Germinal center (tissue), 1 donor: ENCODE measurements at regions not wholly inside any gene's neighbourhood (a gene's known extent, or its start where the extent isn't known, plus 50 kb on each side); places are given as distances from the start of the nearest gene placed in this dataset.
"Not testable (repeated sequence)": the region's sequence is repeated elsewhere in the genome, so short reads cannot be mapped to it uniquely, and the experiment has no call there.

ENCODE experiments used
- DNase-seq: peaks from one replicate; pipeline ENCODE4 v3.0.0; 2012; ENCODE audit warnings: mixed read lengths, low spot score

DNA sequence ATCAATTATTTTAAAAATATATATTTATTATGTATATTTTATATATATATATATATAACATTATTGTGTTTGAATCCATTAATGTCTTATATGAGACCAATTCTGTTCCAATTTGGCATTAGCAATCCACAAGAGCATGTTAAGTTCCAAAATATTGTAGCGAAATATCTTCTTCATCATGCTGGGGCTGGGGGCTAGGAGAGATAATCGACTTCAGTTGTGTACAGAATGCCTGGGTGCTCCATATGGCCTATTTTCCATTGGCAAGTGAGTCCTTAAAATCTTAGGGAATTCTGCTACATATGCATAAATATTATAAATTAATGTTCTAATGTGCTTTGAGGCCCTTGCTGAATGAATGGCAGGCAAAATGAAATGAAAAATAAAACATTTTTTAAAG is 117.7 kb downstream of the PCDH7 start:
- no peak for DNase-seq

DNA sequence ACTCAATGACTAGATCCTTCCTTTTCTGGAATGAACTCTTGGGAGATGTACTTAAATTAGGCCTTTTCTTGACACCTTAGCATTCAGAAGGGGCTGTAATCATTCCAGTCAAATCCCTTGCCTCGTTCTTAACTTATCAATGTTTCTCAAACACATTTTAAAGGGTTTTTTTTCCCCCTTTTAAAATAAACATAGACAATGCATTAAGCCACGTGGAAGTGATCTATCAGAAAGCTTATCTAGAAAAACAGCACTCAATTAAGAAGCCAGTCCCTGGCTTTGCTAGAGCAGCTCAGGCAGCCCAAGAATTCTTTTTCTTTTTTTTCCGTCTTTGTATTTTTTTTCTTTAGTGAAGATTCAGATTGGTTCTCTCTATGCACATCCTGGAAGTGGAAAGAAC is 118.2 kb downstream of the PCDH7 start:
- DNase-seq, result no peak

DNA sequence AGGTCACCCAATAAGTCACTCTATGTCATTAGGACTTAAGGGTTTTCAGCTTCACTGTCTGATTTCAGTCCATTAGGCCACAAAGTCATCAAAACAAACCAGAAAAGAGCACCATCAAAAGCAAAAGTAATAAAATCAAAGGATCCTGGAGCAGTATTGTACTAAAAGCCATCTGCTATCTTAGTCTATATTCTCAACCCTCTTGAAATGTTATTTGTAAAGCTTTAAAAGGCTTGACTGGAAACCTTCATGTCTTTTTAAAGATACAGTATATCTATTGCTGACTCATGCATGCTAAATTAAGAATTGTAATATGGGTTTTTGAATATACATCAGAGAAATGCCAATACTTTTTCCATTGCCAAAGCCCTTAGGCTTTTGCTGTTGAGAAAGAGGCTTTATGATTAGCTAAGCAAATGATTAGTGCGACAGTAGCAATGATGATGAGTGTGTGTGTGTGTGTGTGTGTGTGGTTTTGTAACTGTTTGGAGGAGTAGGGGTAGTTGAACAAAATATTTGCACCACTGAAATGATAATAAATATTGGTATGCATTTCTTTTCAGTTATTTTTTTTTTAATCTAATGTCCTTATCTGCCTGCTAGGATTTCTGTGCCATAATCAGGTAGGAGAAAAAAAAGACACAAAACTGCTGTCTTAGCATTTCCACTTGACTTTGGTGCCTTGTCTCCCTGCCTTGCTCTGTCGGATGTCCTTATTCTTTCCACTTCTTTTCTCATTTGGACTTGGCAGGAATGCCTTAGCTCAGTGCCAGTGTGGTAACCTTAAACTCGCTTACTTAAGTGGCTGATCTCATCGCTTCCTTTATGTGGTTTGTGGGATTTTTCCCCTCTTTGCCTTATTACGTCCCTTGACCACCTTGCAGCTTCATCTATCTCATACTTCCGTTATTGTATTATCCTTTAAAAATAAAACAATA is 119.7 kb downstream of the PCDH7 start:
- no peak for DNase-seq

DNA sequence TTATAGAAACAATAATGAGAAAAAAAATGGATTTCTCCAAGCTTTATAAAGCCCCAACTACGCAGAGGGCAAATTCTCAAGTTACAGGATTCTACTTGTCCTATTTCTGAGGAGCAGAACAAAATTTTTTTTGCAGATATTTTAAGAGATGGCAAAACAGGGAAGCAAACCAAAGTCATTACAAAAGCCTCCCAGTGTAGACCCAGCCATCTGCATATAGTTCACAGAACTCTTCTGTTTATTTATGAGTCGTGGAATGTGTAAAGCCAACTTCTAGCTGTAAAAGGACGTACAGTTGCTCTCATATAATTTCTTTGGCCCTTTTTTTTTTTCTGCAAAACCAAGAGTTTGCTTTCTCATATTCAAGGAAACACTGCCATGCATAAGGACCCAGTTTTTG is 120.4 kb downstream of the PCDH7 start:
- no peak for DNase-seq

DNA sequence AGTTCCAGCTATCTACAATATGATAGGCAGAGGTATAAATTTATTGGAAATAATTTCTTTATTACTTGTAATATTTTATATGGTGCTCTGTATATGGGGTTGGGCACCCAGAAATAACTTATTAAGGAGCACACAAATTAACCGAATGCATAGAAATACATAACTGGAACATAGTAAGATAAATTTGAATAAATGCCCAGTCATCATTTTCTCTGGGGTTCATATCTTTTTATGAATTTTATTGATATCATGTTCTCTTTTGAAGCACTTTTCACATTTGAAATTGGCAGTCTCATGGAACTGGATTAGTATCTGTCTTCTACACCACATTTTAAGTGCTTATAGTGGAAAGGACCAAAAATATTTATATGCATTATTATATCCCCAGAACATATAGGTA is 122.0 kb downstream of the PCDH7 start:
- DNase-seq, result no peak

DNA sequence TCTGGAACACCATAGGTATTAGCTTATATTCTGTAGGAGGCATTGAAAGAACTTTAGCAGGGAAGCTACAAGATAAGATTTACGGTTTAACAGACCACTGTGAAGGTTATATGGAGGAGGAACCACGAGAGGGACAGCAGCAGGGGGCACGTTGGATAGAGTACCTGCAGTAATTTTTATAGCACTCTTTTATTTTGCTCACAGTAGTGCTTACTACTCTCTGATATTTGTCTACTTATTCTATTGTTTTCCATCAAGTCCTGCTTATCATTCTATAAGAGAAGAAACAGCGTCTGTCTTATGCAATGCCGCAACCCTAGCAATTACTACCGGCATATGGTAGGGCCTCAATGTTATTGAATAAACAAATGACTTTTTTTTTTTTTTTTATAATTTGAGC is 122.5 kb downstream of the PCDH7 start:
- no peak for DNase-seq

DNA sequence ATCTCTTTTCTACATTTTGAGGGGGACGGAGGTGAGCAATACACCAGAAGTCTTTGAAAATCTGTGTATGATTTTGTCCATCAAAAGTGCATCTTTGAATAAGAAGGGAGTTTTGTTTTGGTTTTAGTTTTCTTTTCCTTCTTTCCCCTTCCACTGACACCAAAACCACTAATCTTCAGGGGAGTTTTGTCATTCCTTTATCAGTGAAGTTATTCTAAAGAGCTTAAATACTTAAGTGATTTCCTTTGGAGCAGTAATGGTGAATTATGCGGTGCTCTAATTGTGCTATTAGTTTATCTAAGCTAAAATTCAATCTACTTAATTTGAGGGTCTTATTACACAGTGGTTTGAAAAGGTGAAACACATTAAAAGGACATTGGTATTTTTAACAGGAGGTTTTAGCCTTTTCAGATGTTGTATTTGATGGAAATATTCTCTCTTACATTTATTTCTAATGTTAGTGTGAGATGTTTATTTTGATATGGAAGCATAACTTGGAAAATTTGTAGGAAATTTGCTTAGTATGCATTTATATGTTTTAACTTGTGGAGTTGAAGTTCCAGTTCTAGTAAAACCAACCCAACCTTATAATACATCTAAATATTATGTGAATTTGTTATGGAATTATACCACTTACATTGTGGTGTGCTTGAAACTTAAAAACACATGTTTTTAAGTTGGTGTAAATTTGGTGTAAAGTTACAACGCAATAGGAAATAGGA is 124.9 kb downstream of the PCDH7 start:
- no peak for DNase-seq

DNA sequence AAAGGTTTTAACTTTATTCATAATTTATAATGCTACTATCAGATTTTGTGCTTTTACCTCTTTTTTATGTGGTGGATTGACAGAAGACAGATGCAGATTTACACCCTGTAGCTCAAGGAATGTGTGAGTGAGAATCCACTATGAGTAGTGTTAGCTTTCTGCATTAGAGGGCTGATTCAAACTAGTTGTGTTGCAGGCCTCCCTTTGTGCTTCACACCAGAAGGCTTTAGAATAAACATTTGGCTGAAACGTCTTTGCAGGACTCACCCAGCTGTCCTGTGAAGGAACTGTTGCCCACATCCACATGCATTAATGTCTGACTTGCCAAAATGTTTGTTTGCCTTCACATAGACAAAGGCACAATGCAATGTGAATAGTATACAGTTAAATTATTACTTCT is 127.0 kb downstream of the PCDH7 start:
- DNase-seq, result no peak

DNA sequence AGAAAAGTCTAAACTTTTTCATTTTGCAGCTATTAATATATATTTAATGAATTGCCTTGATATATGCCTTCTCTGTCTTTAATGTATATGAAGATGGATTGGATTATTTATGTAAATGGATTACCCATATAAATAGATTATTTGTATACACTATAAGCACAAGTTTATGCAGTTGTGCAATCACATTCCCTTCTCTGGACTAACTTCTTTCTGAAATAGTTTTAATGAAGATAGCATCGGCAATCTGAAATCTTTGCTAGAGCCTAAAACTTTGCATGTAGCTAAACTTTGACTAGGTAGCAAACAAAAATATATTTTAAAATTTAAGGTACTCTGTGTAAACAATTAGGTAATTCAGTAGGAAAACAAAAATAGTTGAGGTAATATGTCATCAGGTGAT is 127.8 kb downstream of the PCDH7 start:
- no peak for DNase-seq

DNA sequence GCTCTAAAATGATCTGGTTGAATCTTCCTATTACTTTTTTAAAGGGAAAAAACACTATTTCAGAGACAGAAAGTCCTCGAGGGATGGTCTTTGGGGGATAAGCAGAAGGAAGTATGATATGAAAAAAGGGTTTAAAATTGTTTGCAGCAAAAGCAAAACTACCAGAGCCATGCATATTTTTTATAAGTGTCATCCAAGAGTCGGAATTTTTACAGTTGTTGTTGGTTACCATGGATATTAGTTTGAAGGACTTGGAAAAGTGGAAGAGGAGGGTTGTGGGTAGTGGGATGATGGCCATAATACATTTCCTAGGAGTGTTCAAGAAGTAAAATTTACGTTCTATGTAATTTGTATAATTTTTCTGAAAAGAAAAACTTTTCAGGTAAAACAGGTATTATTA is 134.4 kb downstream of the PCDH7 start:
- no peak for DNase-seq

DNA sequence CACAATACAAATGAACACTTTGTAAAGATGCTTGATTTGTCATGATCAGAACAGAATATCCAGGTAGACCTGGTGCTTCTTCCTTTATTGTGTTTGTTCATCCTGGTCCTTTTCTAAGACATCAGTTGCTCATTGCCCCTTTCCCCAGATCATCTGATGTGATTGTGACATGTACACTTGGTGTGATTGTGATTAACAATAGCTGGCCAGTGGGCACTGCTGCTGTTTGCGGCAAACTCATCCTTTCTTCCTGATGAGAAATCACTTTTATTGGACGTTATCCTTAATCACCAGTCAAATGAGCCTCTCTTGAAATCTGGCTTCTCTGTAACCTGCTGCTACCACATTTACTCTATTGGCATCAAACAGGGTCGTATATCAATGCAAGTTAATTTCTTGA is 135.1 kb downstream of the PCDH7 start:
- no peak for DNase-seq

DNA sequence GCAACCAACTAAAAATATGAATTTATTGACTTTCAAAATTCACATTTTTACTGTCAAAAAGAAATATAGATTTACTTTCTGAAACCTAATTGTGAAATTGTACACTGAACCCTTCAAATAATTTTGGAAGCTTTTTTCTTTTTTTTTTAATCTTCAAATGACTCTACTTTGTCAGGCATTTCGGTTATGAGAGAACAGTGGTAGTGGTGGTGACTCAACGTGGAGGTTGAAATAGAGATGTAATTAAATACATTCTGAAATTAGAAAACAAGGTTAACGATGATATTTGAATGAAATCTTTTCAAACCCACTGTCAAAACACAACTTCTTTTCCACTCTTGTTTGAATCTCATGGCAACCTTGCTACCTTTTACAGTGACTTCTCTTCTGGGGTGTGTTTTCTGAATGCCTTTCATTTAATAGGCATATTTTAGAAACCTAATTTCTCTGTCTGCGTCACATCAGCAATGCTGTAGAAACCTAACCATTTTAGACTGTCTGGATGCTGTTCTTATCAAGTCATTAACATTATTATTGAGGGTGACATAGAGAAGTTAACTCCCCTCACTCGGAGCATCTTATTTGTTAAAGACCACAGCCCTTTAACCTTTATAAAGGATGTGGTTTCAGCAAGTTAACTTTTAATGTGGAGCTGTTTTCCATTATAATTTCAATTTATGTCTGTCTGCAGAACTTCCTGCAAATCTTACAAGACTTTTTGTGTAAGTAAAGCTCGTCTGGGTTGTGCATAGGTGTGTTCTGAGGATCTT is 136.8 kb downstream of the PCDH7 start:
- no peak for DNase-seq

DNA sequence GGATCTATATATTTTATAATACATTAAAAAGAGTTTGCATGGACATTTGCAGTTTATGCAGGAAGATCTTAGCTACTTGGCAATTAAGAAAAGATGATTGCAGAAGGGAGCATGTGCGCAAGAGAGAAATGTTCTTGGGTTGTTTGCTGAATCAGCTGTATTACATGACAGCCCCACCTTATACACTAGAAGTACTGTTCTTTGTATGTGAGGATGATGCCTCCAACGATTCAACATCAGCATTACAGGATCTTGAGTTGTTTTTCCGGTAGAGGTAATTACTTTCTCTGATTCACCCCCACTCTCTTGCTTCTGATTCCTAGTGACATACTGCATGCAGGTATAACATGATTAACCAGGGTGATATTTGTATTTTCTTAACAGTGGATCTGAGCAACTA is 140.8 kb downstream of the PCDH7 start:
- DNase-seq, result no peak

DNA sequence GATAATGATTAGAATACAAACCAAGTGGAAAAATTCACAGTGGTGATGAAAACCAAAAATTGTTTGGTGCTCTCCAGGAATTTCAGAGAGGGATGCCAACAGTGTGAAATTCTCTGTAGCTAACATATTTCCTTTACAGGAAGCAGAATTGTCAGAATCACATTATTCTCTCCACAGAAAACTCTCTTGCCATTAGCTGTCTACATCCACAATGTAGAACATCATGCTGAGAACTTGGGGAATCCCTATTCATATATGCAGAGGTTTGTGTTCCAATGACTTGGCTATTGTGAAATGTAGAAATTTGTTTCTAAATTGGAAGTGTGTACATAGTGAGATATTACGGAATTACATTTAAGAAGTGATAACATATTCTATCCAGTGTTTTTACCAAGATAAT is 142.0 kb downstream of the PCDH7 start:
- no peak for DNase-seq

DNA sequence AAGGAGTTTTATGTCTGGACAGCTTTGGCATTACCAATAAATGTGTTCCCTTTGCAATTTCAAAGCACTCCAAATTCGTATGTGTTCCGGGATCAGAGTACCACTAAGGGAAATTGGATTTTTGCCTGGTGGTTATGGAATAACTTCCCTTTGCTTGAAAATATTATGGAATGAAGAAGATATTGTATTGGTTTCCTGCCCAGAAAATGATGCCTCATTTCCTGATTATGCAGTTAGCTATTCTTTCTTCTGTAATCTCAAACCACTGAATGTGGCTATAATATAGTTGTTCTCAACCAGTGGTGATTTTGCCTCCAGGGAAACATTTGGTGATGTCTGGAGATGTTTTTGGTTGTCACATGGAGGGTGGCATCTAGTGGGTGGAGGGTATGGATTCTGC is 142.9 kb downstream of the PCDH7 start:
- DNase-seq, result no peak

DNA sequence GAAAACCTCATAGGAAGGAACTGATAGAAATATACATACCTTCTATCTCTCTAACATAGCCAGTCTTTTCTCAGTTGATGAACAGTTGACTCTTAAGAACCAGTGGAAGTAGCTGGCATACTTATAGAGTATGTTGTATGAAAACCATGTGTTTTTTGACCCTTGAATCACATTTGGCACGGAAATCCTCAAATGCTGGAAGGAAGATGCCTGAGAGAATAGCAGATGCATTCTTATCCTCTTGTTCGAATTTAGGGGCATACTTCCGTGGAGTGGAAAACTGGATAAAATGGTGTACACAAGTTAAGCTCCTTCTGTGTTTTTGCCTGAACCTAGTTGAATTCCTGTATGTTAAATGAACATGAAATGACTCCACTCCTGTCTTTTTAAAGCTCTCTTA is 145.5 kb downstream of the PCDH7 start:
- no peak for DNase-seq

DNA sequence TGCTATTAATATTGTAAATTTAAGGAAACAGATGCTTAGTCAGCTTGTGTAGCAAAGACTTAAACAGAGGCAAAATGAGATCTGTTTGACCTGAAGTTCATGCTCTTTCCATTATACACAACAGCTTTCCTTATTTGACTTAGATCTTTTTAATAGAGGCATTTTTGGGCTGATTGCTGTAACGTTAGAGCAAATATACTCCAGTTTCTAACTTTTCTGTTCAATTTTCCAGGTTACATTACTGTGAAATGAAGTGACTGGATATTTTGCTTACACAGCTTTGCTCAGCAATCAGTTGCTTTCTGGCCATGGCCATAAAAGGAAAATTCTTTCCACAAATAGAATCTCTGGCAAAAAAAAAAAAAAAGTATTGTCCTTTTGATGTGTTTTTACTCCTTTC is 146.2 kb downstream of the PCDH7 start:
- DNase-seq, result no peak

DNA sequence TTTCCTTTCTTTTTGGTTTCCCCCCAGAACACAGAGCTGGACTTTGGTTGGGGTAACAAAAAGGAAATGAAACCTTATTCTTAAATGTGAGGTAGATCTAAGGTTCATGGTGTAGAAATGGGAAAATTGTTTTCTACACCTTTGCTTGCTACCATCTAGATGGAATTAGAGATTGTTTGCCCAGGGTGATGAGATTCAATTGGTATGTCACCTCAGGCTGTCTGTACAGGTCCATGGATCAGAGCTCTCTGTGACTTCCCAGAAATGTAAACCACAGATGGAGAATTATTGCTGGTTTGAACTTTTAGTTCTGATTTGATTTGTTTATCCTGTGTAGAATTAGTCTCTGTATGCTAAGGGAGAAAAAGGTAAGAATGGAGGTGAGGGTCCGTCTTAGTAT is 146.7 kb downstream of the PCDH7 start:
- no peak for DNase-seq

DNA sequence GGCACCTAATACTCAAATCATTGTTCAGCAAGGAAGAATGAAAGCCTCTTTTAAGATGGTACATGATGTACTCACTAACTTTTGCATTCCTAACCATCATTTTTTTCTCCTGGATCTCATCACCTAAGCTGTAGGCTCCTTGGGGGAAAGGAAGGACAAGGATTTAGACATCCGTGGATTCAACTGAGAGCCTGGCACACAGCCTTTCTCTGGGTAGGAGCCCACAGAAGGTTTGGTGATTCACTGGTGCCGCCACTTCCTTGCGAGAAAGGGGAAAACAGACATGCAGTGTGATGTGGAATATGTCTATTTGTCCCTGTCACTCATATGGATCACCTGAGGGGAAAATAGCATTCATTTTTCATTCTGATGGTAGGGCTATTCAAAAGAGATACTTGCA is 147.3 kb downstream of the PCDH7 start:
- DNase-seq, result no peak

DNA sequence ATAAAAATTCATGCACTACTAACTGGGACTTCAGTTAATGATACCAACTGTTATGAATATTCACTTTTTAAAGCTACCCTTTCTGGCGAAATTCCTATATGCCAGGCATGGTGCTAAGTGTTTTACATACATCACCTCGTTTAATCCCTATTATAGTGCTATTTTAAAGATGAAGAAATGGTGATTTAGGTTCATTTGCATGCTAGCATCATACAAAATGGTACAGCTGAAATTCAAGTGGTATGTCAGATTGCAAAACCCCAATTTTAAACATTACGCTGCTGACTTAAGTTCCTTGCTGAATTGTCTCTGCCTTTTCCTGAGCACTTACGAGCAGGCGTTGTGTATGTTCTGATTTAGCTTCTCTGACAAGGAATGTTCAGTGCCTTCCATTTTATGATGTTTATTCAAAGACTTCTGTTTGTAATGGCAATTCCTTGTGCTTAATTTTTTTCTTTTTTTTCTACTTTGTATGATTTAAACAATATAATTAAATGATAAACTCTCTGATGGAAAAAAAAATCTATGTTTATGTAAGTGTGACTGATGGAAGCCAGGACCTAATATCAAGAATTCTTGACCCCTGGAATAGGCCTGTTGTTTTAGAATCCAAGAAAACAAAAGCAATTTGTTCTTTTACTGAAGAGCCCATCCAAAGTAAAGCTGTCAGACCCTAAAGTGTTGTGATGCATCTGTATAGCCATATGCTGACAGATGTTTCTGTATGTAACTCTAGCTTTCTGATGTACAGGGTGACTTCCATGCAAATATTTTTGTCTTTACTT is 148.1 kb downstream of the PCDH7 start:
- DNase-seq, result no peak

DNA sequence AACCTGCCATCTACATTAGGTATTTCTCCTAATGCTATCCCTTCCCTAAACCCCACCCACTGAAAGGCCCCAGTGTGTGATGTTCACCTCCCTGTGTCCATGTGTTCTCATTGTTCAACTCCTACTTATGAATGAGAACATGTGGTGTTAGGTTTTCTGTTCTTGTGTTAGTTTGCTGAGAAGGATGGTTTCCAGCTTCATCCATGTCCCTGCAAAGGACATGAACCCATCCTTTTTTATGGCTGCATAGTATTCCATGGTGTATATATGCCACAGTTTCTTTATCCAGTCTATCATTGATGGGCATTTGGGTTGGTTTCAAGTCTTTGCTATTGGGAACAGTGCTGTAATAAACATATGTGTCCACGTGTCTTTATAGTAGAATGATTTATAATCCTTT is 149.2 kb downstream of the PCDH7 start:
- DNase-seq, result not testable (repeated sequence)

DNA sequence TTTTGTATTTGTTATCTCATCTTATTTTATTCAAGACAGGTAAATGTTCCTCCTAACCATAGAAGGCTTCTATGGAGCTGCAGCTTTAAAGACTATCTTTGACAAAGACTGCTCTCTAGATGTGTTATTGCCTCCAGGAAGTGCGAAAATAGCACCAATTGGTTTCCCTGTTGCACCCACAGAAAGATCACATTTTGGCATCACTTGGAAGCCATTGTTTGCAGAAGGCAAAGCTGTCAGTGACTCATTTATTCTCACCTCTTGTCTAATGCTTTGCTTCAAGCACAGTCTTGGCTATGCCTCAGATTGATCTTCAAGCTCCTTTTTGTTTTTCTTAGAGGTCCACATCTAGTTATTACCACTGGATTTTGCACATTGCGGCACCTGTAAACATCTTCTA is 150.3 kb downstream of the PCDH7 start:
- DNase-seq, result no peak
